ENCODE measurements at regions not wholly inside any gene's neighbourhood (a gene's known extent, or its start where the extent isn't known, plus 50 kb on each side); places are given as distances from the start of the nearest gene placed in this dataset.
A peak's percentile ranks its signal among the peaks of the same experiment; 100 is the strongest.

- Histone ChIP-seq H3K9me3 (ENCODE audit: low read depth) (no peaks in the 10 kb centered on the region), H3K4me2 (no peak overlapping the region), H4K20me1 (ENCODE audit: low read depth) (no peaks in the 10 kb centered on the region), H3K27ac (no peak overlapping the region), H3F3A (ENCODE audit: low read depth) (no peaks in the 10 kb centered on the region), H3K4me1 (peaks cover 6% of the 10 kb centered on the region), H3K4me3 (no peak overlapping the region), H3K36me3 (no peaks in the 10 kb centered on the region), H3K79me2 (ENCODE audit: low read depth) (no peaks in the 10 kb centered on the region), H3K9ac (no peak overlapping the region), H2AFZ (replicated peaks) (peak overlapping the region; percentile 26), H3K27me3 (no peaks in the 10 kb centered on the region)
- Mint-ChIP-seq H3K27me3 (ENCODE audit: insufficient read depth, low read depth) (no peaks in the 10 kb centered on the region), H3K36me3 (no peaks in the 10 kb centered on the region), H3K4me1 (no peaks in the 10 kb centered on the region), H3K4me3 (no peak overlapping the region), H3K27ac (no peak overlapping the region), H3K9me3 (peaks cover 2% of the 10 kb centered on the region)
- DNase-seq (ENCODE audit: low spot score) = peak; percentile 4
- TF ChIP-seq CTCF (IDR thresholded peaks at IDR 0.05) (no peak), EZH2 (IDR thresholded peaks at IDR 0.05) (no peak), EZH2phosphoT487 (IDR thresholded peaks at IDR 0.05) (no peak)
Observed at GRCh38 chr7:20019757-20020432, 197.3 kb downstream of the MACC1 start.

- Histone ChIP-seq H3K9ac (no peak overlapping the region), H3K79me2 (ENCODE audit: low read depth) (no peaks in the 10 kb centered on the region), H3K9me3 (ENCODE audit: low read depth) (no peaks in the 10 kb centered on the region), H2AFZ (replicated peaks) (no peak overlapping the region), H3F3A (ENCODE audit: low read depth) (no peaks in the 10 kb centered on the region), H3K27me3 (no peaks in the 10 kb centered on the region), H3K4me1 (peaks cover 6% of the 10 kb centered on the region), H3K4me2 (no peak overlapping the region), H3K27ac (no peak overlapping the region), H3K36me3 (no peaks in the 10 kb centered on the region), H3K4me3 (no peak overlapping the region), H4K20me1 (ENCODE audit: low read depth) (no peaks in the 10 kb centered on the region)
- no peaks in the 10 kb centered on the region for H3K4me1 Mint-ChIP-seq
- TF ChIP-seq EZH2phosphoT487 (IDR thresholded peaks at IDR 0.05) (no peak), EZH2 (IDR thresholded peaks at IDR 0.05) (no peak), CTCF (IDR thresholded peaks at IDR 0.05) (no peak)
- no peaks in the 10 kb centered on the region for H3K36me3 Mint-ChIP-seq
- no peak overlapping the region for H3K27ac Mint-ChIP-seq
- no peak overlapping the region for H3K4me3 Mint-ChIP-seq
- no peak for DNase-seq (ENCODE audit: low spot score)
- no peaks in the 10 kb centered on the region for H3K9me3 Mint-ChIP-seq
- no peaks in the 10 kb centered on the region for H3K27me3 Mint-ChIP-seq (ENCODE audit: insufficient read depth, low read depth)
Observed at GRCh38 chr7:20016669-20017068, 200.5 kb downstream of the MACC1 start.

- Histone ChIP-seq H3K4me2 (no peak overlapping the region), H3K79me2 (ENCODE audit: low read depth) (no peaks in the 10 kb centered on the region), H2AFZ (replicated peaks) (no peak overlapping the region), H3K27ac (no peak overlapping the region), H3K9me3 (ENCODE audit: low read depth) (no peaks in the 10 kb centered on the region), H3K4me3 (no peak overlapping the region), H3K9ac (no peak overlapping the region), H3K4me1 (no peaks in the 10 kb centered on the region), H3K36me3 (no peaks in the 10 kb centered on the region), H4K20me1 (ENCODE audit: low read depth) (no peaks in the 10 kb centered on the region), H3F3A (ENCODE audit: low read depth) (no peaks in the 10 kb centered on the region), H3K27me3 (no peaks in the 10 kb centered on the region)
- Mint-ChIP-seq H3K27ac (no peak overlapping the region), H3K4me3 (no peak overlapping the region), H3K9me3 (no peaks in the 10 kb centered on the region), H3K27me3 (ENCODE audit: insufficient read depth, low read depth) (no peaks in the 10 kb centered on the region), H3K4me1 (no peaks in the 10 kb centered on the region), H3K36me3 (no peaks in the 10 kb centered on the region)
- DNase-seq (ENCODE audit: low spot score) = no peak
- TF ChIP-seq EZH2phosphoT487 (IDR thresholded peaks at IDR 0.05) = no peak
- no peak for TF ChIP-seq CTCF (IDR thresholded peaks at IDR 0.05)
- no peak for TF ChIP-seq EZH2 (IDR thresholded peaks at IDR 0.05)
Observed at GRCh38 chr7:20013536-20013935, 203.6 kb downstream of the MACC1 start.
